Gastrocnemius medialis (tissue), 4 donors: ENCODE measurements at regions not wholly inside any gene's neighbourhood (a gene's known extent, or its start where the extent isn't known, plus 50 kb on each side); places are given as distances from the start of the nearest gene placed in this dataset.
A peak's percentile ranks its signal among the peaks of the same experiment; 100 is the strongest.

Experiments used
- ATAC-seq, 2 donors: fragments of 150-250 bp; one replicate each; pipeline ENCODE4 v1.9.1; 2016
- DNase-seq, 2 donors: peaks; one replicate each; pipeline ENCODE4 v3.0.0-alpha.2; 2019
- H3K27ac ChIP-seq, 4 donors: fragments of 200-600 bp; sonication (generic); 1 replicate in 1 of 4; 2 replicates in 3 of 4; pipeline ENCODE4 v1.5.1; 2016 to 2018; ENCODE audit warnings: mild to moderate bottlenecking in 2 of 4, moderate library complexity in 1 of 4
- H3K27me3 ChIP-seq, 3 donors: fragments of 200-600 bp; sonication (generic) in 2 of 3; 1 replicate in 1 of 3; 2 replicates in 2 of 3; pipeline versions ENCODE4 v1.5.1 to v1.6.0; 2016 to 2019; ENCODE audit warnings: mild to moderate bottlenecking in 1 of 3, moderate library complexity in 1 of 3
- H3K36me3 ChIP-seq, 2 donors: fragments of 200-600 bp; sonication (generic) in 1 of 2; one replicate each; pipeline ENCODE4 v1.5.1; 2017 to 2018
- H3K4me1 ChIP-seq, 2 donors: fragments of 200-600 bp; sonication (generic) in 1 of 2; one replicate each; pipeline ENCODE4 v1.5.1; 2016 to 2017; ENCODE audit warnings: mild to moderate bottlenecking in 2 of 2
- H3K4me3 ChIP-seq, 4 donors: fragments of 200-600 bp; sonication (generic) in 3 of 4; 1 replicate in 1 of 4; 2 replicates in 3 of 4; pipeline ENCODE4 v1.5.1; 2016 to 2019; ENCODE audit warnings: mild to moderate bottlenecking in 2 of 4
- H3K9me3 ChIP-seq, 3 donors: fragments of 200-600 bp; sonication (generic) in 2 of 3; 1 replicate in 1 of 3; 2 replicates in 2 of 3; pipeline ENCODE4 v1.5.1; 2016 to 2019
- POLR2A ChIP-seq, 2 donors: fragments of 450-650 bp; IDR thresholded peaks; one replicate each; pipeline ENCODE4 v1.6.1; 2017; ENCODE audit warnings: antibody characterized with exemption in 2 of 2, mild to moderate bottlenecking in 2 of 2, moderate library complexity in 2 of 2
- in situ Hi-C, 4 donors: fragments of 200-750 bp; cut with MboI; loops; one replicate each; pipeline versions ENCODE4 v1.15.0 to v1.8.0; 2017; ENCODE audit warnings: low sequenced_read_pairs in 4 of 4
- intact Hi-C: fragments of 100-400 bp; cut with DNase I; formaldehyde crosslinking; loops from one replicate; pipeline ENCODE4 v1.15.1; 2023; ENCODE audit warnings: low total_unique reads
- TF ChIP-seq, protein P1 (sequence below), 5 experiments: fragments of 450-650 bp in 3 of 5; fragments of 200-600 bp in 2 of 5; sonication (generic) in 2 of 5; IDR thresholded peaks in 4 of 5; conservative IDR thresholded peaks in 1 of 5; 1 replicate in 4 of 5; 2 replicates in 1 of 5; pipeline ENCODE4 v1.5.1; 2016 to 2019; ENCODE audit warnings: antibody characterized with exemption in 5 of 5, mild to moderate bottlenecking in 3 of 5, moderate library complexity in 3 of 5

DNA sequence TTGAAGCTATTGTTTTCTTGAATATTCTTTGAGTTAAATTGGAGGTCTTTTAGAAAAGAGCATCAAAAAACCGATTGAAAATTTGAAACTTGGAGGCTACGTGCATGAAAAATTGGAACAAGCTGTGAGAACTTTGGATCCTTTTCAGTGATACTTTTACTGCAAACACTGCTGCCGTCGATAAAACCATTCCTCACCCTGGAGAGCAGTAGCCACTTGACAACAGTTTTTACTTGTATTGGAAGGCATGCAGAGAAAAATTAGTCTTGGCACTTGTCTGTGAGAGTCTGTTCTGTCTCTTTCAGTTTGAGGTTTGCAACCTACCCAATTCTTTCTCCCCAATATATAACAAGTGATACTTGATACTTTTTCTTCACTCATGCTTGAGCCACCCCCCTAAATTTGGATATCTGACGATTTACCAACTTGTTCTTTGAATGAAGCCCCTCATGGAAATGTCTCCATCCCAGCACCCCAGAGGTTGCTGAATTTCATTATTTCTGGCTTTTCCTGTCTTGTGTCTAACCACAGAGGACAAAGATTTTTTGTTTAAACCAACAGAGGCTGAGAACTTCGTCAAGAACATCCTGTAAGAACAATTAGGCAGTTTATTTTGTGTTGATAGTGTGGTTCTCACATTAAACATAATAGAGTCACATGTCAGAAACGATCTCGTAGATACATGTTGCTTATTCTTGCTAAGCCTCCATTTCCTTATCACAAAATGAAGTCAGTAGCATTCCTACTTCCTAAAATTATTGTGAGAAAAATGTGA is 307.3 kb upstream of the PLSCR5 start:
- Histone ChIP-seq H3K27me3 (no peaks in the 10 kb centered on the region), H3K36me3 (no peaks in the 10 kb centered on the region), H3K9me3 (no peaks in the 10 kb centered on the region), H3K4me1 (no peaks in the 10 kb centered on the region), H3K27ac (no peak overlapping the region), H3K4me3 (no peak overlapping the region)
- DNase-seq (no peak), ATAC-seq (no peak)
- intact Hi-C loops (no loop called here), in situ Hi-C loops (no loop called here)
- TF ChIP-seq POLR2A (IDR thresholded peaks at IDR 0.05): no peak
- TF ChIP-seq, protein P1, sequence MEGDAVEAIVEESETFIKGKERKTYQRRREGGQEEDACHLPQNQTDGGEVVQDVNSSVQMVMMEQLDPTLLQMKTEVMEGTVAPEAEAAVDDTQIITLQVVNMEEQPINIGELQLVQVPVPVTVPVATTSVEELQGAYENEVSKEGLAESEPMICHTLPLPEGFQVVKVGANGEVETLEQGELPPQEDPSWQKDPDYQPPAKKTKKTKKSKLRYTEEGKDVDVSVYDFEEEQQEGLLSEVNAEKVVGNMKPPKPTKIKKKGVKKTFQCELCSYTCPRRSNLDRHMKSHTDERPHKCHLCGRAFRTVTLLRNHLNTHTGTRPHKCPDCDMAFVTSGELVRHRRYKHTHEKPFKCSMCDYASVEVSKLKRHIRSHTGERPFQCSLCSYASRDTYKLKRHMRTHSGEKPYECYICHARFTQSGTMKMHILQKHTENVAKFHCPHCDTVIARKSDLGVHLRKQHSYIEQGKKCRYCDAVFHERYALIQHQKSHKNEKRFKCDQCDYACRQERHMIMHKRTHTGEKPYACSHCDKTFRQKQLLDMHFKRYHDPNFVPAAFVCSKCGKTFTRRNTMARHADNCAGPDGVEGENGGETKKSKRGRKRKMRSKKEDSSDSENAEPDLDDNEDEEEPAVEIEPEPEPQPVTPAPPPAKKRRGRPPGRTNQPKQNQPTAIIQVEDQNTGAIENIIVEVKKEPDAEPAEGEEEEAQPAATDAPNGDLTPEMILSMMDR (IDR thresholded peaks at IDR 0.05 in 4 of 5, conservative IDR thresholded peaks at IDR 0.05 in 1 of 5): no peak

DNA sequence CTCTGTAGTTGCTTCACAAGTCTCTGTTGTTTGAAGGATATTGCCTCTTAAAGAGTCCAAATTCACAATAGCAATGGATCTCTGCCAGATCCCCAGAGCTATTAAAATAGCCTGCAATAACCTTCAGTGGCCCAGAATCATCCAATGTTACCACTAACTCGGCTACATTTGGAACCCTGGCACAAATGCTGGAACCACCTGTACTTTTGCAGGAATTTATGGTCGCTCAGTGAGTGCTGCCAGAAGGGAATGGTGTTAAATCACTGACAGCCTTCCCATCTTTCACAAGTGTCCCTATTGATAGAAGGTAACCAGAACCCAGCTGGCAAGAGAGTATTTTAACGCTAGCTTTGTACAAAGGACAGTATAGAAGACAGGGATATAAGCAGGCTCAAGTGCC is 298.8 kb upstream of the PLSCR5 start:
- H3K9me3 ChIP-seq: no peaks in the 10 kb centered on the region
- in situ Hi-C loops: no loop called here
- H3K4me3 ChIP-seq: no peak overlapping the region
- H3K4me1 ChIP-seq: peaks cover 11 to 21% of the 10 kb centered on the region in 2 donors
- H3K36me3 ChIP-seq: no peaks in the 10 kb centered on the region
- DNase-seq: peak; percentile 67 to 70
- TF ChIP-seq POLR2A (IDR thresholded peaks at IDR 0.05): no peak
- TF ChIP-seq, protein P1 (IDR thresholded peaks at IDR 0.05 in 4 of 5, conservative IDR thresholded peaks at IDR 0.05 in 1 of 5): no peak
- intact Hi-C loops: no loop called here
- no peaks in the 10 kb centered on the region for H3K27me3 ChIP-seq
- ATAC-seq: peak; percentile 98
- peak overlapping the region; percentile 6 to 67 (median 8) for H3K27ac ChIP-seq

DNA sequence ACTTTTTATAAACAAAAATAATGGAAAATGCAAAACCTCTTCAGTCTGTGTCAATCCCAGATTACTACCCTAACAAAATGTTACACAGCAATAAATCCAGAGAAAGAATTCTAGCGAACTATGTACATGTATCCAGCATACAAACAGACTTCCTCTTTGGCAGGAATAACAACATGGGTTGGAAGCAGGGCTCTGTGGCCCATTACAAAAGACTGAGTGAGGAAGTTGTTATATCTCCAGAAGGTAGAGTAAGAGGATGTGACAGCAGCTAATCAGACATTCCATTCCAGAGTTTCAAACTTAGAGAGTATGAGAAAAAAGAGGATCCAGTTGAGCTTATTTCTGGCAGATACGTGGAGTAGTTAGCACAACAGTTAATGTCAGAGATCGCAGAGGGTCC is 294.0 kb upstream of the PLSCR5 start:
- intact Hi-C loops (no loop called here), in situ Hi-C loops (no loop called here)
- DNase-seq: no peak
- H3K36me3 ChIP-seq: no peaks in the 10 kb centered on the region
- no peak overlapping the region for H3K27ac ChIP-seq
- no peak overlapping the region for H3K4me3 ChIP-seq
- no peaks in the 10 kb centered on the region for H3K27me3 ChIP-seq
- H3K4me1 ChIP-seq: peaks cover 0 to 25% of the 10 kb centered on the region in 2 donors
- TF ChIP-seq, protein P1 (IDR thresholded peaks at IDR 0.05 in 4 of 5, conservative IDR thresholded peaks at IDR 0.05 in 1 of 5): no peak
- no peak for TF ChIP-seq POLR2A (IDR thresholded peaks at IDR 0.05)
- no peak for ATAC-seq
- H3K9me3 ChIP-seq: no peaks in the 10 kb centered on the region

DNA sequence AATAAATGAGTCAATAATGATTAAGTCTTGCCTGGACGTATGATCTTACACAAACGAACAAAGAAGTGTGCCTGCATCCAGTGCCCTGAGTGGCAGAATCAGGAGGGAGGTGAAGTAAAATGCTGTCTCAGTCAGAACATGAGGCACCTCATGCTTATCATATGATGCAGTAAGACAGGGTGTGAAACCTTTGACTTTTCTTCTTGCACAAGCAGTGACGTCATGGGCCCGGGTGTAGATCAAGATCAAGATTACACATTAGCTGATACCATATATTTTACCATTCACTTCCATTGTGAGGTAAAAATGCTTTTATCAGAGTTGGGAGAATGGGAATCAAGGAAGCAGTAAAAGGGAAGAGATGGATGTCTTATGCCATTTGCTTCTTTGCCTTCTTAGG is 291.6 kb upstream of the PLSCR5 start:
- Histone ChIP-seq H3K27me3 (no peaks in the 10 kb centered on the region), H3K4me3 (no peak overlapping the region), H3K27ac (no peak overlapping the region), H3K4me1 (peaks cover 0 to 14% of the 10 kb centered on the region in 2 donors), H3K9me3 (no peaks in the 10 kb centered on the region), H3K36me3 (no peaks in the 10 kb centered on the region)
- in situ Hi-C loops: no loop called here
- intact Hi-C loops: no loop called here
- DNase-seq (no peak), ATAC-seq (no peak)
- TF ChIP-seq, protein P1 (IDR thresholded peaks at IDR 0.05 in 4 of 5, conservative IDR thresholded peaks at IDR 0.05 in 1 of 5): no peak
- no peak for TF ChIP-seq POLR2A (IDR thresholded peaks at IDR 0.05)
